Mesodermal cell (in vitro differentiated cells): ENCODE measurements at regions not wholly inside any gene's neighbourhood (a gene's known extent, or its start where the extent isn't known, plus 50 kb on each side); places are given as distances from the start of the nearest gene placed in this dataset.

ENCODE experiments used
- H3K27ac ChIP-seq: 2 replicates; pipeline ENCODE4 v1.7.0; 2013; ENCODE audit warnings: mild to moderate bottlenecking, low read depth, low read length, moderate library complexity; ENCODE audit not compliant: severe bottlenecking
- H3K36me3 ChIP-seq: 2 replicates; pipeline ENCODE4 v1.7.1; 2013; ENCODE audit warnings: mild to moderate bottlenecking, low read length, moderate library complexity; ENCODE audit not compliant: control insufficient read depth, insufficient read depth
- H3K4me1 ChIP-seq: one replicate; pipeline ENCODE4 v1.7.1; 2013; ENCODE audit warnings: mild to moderate bottlenecking, low read length; ENCODE audit not compliant: insufficient read depth, control insufficient read depth, poor library complexity, severe bottlenecking
- H3K4me3 ChIP-seq: 2 replicates; pipeline ENCODE4 v1.7.0; 2013; ENCODE audit warnings: low read length, control low read depth, mild to moderate bottlenecking; ENCODE audit not compliant: insufficient read depth, poor library complexity, severe bottlenecking; ENCODE audit errors: extremely low read depth
- H3K9me3 ChIP-seq: 2 replicates; pipeline ENCODE4 v1.7.1; 2013; ENCODE audit warnings: mild to moderate bottlenecking, low read length, moderate library complexity; ENCODE audit not compliant: control insufficient read depth
- WGBS, 2 experiments: methylation state at CpG; one replicate each; pipeline ENCODE4 v1.1.5; 2013; ENCODE audit warnings: missing lambda C conversion rate in 2 of 2; ENCODE audit not compliant: insufficient coverage in 2 of 2; 5-methylcytosine and 5-hydroxymethylcytosine counted together

DNA sequence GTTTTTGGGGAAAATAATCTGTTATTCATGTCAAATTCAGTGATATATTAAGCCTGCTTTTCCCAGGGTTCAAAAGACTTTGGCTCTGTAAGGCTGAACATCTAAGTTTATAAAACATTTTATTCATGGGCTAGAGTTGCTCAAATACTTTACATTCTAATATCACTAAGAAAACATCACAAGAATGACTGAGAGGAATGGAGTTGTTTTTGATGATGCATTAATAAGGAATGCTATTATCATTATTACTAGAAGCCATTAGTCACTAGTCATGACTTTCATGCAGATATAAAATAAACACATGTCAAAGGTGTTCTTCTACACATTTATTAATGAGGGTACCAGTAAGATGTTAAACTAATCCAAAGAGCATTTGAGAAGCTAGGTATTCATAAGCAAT, 185.5 kb upstream of the KCNN2 start:
- Histone ChIP-seq H3K27ac (no peak overlapping the region), H3K36me3 (no peaks in the 10 kb centered on the region), H3K9me3 (no peaks in the 10 kb centered on the region), H3K4me3 (no peak overlapping the region), H3K4me1 (no peaks in the 10 kb centered on the region)

DNA sequence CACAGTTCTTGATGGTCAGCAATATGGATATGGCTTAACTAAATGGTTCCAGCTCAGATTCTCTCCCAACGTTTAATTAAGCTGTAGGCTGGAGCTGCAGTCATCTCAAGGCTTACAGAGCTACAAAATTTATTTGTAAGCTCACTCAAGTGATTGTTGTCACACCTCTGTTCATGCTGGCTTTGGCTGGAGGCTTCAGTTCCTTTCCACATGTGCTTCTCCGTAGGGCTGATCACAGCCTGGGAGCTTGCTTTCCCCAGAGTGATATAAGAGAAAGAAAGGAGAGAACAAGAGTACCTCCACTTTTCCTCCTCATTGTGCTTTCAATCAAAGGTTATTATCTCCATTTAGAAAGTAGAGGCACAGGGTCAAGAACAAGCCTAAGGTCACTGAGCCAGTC, 182.7 kb upstream of the KCNN2 start:
- no peak overlapping the region for H3K4me3 ChIP-seq
- no peaks in the 10 kb centered on the region for H3K4me1 ChIP-seq
- H3K9me3 ChIP-seq: no peaks in the 10 kb centered on the region
- H3K36me3 ChIP-seq: no peaks in the 10 kb centered on the region
- H3K27ac ChIP-seq: no peak overlapping the region
- 55 to 75% methylated on average over 1 to 2 of the region's 2 CpGs for WGBS, 2 experiments

DNA sequence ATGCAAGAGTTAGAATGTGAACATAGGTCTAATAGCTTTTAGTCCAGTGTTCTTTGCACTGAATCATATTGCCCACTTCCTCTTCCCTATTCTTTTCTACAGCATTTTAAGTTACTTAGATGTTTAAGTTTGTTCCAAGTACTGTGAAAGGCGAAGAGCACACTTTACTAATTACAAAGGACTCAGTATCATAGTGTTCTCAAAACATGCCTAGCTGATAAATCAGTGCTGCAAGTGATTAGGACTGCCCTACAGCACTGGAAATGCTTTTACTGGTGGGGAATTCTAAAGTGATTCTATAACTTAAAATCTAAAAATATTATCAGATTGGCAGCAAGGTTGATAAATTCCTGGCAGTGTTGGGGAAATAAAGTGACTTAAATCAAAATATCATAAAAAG, 177.9 kb upstream of the KCNN2 start:
- Histone ChIP-seq H3K27ac (no peak overlapping the region), H3K4me1 (no peaks in the 10 kb centered on the region), H3K9me3 (no peaks in the 10 kb centered on the region), H3K36me3 (no peaks in the 10 kb centered on the region), H3K4me3 (no peak overlapping the region)
- WGBS, 2 experiments: no CpG with 5 or more reads among the region's 1 CpG

DNA sequence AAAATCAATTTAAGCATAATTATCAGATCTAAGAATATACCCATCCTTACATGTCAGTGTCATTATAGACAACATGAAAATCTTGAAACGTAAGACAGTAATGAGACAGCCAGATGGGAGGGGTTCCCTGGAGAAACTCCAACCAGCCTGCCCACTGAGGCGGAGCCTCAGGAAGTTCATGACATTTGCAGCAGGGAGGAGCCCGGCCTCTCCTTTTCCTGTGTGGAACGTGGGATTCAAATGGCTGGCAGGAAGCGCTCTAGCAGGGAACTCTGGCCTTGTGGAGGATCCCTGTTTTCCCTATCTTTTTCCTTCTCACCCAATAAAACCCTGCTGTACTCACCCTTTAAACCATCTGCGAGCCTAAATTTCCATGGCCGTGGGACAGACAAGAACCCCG, 176.6 kb upstream of the KCNN2 start:
- 89 to 90% methylated on average over 5 of the region's 8 CpGs for WGBS, 2 experiments
- Histone ChIP-seq H3K9me3 (no peaks in the 10 kb centered on the region), H3K4me3 (no peak overlapping the region), H3K27ac (no peak overlapping the region), H3K36me3 (no peaks in the 10 kb centered on the region), H3K4me1 (no peaks in the 10 kb centered on the region)

DNA sequence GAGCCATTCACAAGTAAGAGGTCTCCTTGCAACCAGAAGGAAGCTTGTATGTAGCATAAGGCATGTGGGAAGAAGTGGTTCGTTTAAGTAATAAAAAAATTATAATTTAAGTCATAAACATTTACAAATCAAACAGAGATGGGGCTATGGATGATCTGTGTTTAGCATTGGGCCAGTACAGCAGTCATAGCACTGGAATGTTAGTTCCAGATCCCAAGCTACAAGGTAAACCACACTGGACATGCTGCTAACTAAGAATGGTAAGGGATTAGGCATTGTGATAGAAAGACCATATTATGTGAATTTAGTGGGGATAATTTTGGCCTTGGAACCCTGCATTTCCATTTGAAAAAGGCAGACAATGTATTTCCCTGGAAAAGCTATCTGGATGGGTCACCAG, 170.4 kb upstream of the KCNN2 start:
- no CpG with 5 or more reads among the region's 1 CpG for WGBS, 2 experiments

DNA sequence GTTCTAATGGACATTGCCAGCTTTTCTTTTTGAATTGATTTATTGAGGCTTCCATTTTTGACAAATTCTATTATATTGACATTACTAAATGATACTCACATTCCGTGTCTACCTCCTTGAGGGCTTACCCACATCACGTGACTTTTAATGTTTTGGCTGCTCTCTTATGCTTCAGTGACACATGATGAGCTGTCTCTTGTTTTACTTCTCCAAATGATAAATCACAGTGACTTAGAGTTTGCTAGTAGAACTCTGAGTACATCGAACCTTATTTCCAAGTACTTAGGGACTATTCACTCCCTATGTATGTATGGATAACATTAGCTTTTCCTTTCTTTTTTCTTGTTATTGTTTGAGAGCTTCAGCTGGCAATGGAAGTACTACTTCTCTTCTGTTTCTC, 169.8 kb upstream of the KCNN2 start:
- H3K9me3 ChIP-seq: no peaks in the 10 kb centered on the region
- no peak overlapping the region for H3K4me3 ChIP-seq
- H3K36me3 ChIP-seq: no peaks in the 10 kb centered on the region
- no peaks in the 10 kb centered on the region for H3K4me1 ChIP-seq
- no peak overlapping the region for H3K27ac ChIP-seq
- 100% methylated on average over 2 of the region's 3 CpGs for WGBS, 2 experiments

More for the DNA sequence above, 170.4 kb upstream of the KCNN2 start:
- no peak overlapping the region for H3K27ac ChIP-seq
- H3K4me3 ChIP-seq: no peak overlapping the region
- no peaks in the 10 kb centered on the region for H3K36me3 ChIP-seq
- H3K9me3 ChIP-seq: no peaks in the 10 kb centered on the region
- no peaks in the 10 kb centered on the region for H3K4me1 ChIP-seq

DNA sequence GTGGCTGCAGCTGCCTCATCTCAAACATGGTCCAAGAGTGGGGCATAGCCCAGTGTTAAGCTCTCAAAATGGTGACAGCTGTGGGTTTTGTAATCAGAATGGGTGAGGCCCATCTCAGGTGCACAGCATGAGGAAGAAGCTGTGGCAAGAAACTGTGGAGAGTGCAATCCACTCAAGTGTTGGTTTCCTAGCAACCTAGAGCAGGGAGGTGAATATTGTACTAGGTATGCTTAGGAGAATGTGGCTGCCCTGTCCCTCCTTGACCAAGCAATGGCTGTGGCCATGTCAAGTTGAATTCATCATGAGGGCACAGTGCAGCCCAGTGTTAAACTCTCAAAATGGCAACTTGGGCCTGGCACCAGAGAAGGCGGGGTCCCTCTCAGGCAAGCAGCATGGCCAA, 160.5 kb upstream of the KCNN2 start:
- Histone ChIP-seq H3K4me3 (no peak overlapping the region), H3K4me1 (no peaks in the 10 kb centered on the region), H3K27ac (no peak overlapping the region), H3K36me3 (no peaks in the 10 kb centered on the region), H3K9me3 (no peaks in the 10 kb centered on the region)
- WGBS, 2 experiments: 0% methylated on average over 1 of the region's 1 CpG

DNA sequence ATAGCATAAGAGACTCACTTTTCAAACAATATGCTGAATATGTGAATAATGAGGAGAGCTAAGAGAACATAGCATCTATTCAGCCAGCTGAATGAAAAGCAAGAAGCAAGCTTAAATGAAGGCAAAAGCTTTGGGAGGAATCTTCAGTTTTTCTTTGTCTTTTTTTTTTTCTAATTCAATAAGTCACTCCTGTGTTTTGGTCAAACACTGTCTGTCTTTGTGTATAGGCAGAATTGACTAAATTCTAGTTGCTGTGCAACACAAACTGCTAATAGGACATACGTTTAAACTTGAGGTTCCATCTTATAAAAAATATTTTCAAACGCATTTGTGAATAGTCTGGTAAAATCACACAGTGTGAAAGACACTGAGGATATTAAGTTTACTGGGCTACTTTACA, 156.9 kb upstream of the KCNN2 start:
- Histone ChIP-seq H3K4me3 (no peak overlapping the region), H3K9me3 (no peaks in the 10 kb centered on the region), H3K27ac (no peak overlapping the region), H3K36me3 (no peaks in the 10 kb centered on the region), H3K4me1 (no peaks in the 10 kb centered on the region)
- 100% methylated on average over 2 of the region's 2 CpGs; no CpG with 5 or more reads in 1 of the 2 experiments for WGBS, 2 experiments

DNA sequence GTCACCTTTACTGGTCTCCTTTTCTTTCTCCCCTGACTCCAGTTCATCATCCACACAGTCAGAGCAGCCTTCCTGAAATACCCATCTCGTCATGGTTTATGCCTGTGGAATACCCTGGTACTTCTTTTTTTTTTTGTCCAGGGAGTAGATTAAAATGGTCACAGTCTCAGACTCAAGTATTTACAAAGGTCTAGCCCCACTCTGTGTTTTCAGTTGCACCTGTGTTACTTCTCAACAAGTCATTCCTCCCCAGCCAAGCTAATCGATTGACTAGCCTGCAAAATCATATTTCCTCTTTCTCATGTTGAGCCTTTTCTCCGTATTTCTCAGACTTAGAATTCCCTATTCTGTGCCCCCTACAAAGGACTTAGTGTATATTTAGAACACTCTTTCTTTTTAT, 155.2 kb upstream of the KCNN2 start:
- H3K36me3 ChIP-seq: no peaks in the 10 kb centered on the region
- no peak overlapping the region for H3K4me3 ChIP-seq
- WGBS, 2 experiments: 80 to 100% methylated on average over 1 of the region's 3 CpGs
- H3K27ac ChIP-seq: no peak overlapping the region
- H3K9me3 ChIP-seq: no peaks in the 10 kb centered on the region
- no peaks in the 10 kb centered on the region for H3K4me1 ChIP-seq

DNA sequence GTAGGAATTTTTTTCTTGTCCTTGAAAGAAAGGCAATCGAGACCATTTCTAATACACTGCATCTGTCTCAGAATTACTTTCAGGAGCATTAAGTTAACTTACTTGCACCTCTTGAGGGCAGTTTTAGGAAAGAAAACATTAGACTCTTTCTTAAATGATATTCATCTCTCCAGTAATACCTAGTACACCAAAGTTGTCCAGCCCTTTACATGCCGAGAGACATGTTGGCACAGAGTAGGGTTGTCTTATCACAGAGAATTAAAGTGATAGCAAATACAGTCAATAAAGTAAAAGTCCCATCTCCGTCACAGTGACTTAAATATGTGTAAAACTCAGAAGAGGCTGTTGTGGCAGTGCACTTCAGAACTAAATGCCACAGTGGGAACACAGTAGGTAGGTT, 154.3 kb upstream of the KCNN2 start:
- no peaks in the 10 kb centered on the region for H3K9me3 ChIP-seq
- no peak overlapping the region for H3K27ac ChIP-seq
- WGBS, 2 experiments: 94 to 100% methylated on average over 1 to 2 of the region's 3 CpGs
- no peak overlapping the region for H3K4me3 ChIP-seq
- no peaks in the 10 kb centered on the region for H3K36me3 ChIP-seq
- no peaks in the 10 kb centered on the region for H3K4me1 ChIP-seq

DNA sequence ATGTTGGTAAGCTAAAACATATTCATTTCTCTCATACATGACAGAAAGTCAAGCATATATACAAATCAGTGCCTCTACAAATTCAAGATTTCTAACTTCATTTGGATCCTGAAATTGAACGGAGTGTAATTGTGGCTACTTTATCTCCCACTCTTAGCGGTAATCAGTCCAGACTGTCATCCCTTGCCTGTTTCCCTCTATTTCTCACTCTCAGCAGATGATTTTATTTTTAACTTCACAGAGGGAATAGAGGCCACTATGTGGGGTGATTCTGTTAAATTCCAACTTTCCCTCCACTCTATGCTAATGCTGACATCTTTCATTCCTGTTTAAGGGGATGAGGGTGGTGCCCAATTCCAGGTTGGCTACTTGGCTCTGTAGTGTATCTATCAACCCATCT, 153.8 kb upstream of the KCNN2 start:
- 100% methylated on average over 1 of the region's 2 CpGs; no CpG with 5 or more reads in 1 of the 2 experiments for WGBS, 2 experiments
- no peaks in the 10 kb centered on the region for H3K36me3 ChIP-seq
- H3K4me1 ChIP-seq: no peaks in the 10 kb centered on the region
- no peak overlapping the region for H3K4me3 ChIP-seq
- H3K9me3 ChIP-seq: no peaks in the 10 kb centered on the region
- H3K27ac ChIP-seq: no peak overlapping the region

DNA sequence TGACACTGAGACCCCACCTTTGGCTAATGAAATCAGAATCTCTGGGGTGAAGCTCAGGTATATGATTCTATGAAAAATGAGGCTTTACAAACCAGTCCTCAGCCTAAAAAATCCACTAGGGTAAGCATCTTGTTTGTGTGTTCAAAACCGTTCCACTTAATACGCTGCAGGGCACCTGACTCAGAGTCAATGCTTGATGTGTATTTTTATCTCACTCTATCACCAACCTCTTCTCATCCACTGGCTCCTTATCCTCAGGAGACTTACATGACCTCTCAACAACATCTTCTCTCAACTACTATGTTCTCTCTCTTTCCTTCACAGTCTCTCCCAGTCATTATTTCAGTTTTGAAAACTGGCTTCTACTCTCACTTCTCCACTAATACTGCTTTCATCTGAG, 153.3 kb upstream of the KCNN2 start:
- Histone ChIP-seq H3K27ac (no peak overlapping the region), H3K4me1 (no peaks in the 10 kb centered on the region), H3K9me3 (no peaks in the 10 kb centered on the region), H3K36me3 (no peaks in the 10 kb centered on the region), H3K4me3 (no peak overlapping the region)
- 70 to 79% methylated on average over 2 of the region's 2 CpGs for WGBS, 2 experiments
